ENCODE measurements at regions not wholly inside any gene's neighbourhood (a gene's known extent, or its start where the extent isn't known, plus 50 kb on each side); places are given as distances from the start of the nearest gene placed in this dataset.

- Histone ChIP-seq H3K27ac (no peak overlapping the region), H3K27me3 (no peaks in the 10 kb centered on the region), H3K4me1 (no peaks in the 10 kb centered on the region), H3K4me3 (no peak overlapping the region), H3K36me3 (no peaks in the 10 kb centered on the region), H3K9me3 (peaks cover 0 to 3% (median 0%) of the 10 kb centered on the region in 4 donors)
- no peak for DNase-seq
- WGBS, 2 donors, result 67 to 79% methylated on average over 4 of the region's 4 CpGs
- intact Hi-C loops (cut with DNase I), result no loop called here
- TF ChIP-seq CTCF (IDR thresholded peaks at IDR 0.05), result no peak
- FAIRE-seq, result no peak
- ATAC-seq, result no peak
Measured at GRCh38 chr21:22224261-22224660, 1226.1 kb downstream of the NCAM2 start.

- H3K4me1 ChIP-seq, result no peaks in the 10 kb centered on the region
- peak in 1 of 4 donors; percentile 34 for ATAC-seq
- intact Hi-C loops (cut with DNase I), result no loop called here
- no peak for TF ChIP-seq CTCF (IDR thresholded peaks at IDR 0.05)
- H3K27me3 ChIP-seq, result no peaks in the 10 kb centered on the region
- 24 to 33% methylated on average over 1 of the region's 1 CpG for WGBS, 2 donors
- DNase-seq, result no peak
- H3K4me3 ChIP-seq, result no peak overlapping the region
- no peak overlapping the region for H3K27ac ChIP-seq
- peaks cover 0 to 3% (median 0%) of the 10 kb centered on the region in 4 donors for H3K9me3 ChIP-seq
- H3K36me3 ChIP-seq, result no peaks in the 10 kb centered on the region
- FAIRE-seq, result no peak
Measured at GRCh38 chr21:22225299-22225698, 1227.1 kb downstream of the NCAM2 start.

GRCh38 chr21:22231013-22231412 is 1232.8 kb downstream of the NCAM2 start:
- H3K4me1 ChIP-seq, result no peaks in the 10 kb centered on the region
- TF ChIP-seq CTCF (IDR thresholded peaks at IDR 0.05), result no peak
- no peak overlapping the region for H3K4me3 ChIP-seq
- DNase-seq (no peak), ATAC-seq (no peak), FAIRE-seq (no peak)
- no peaks in the 10 kb centered on the region for H3K27me3 ChIP-seq
- WGBS, 2 donors, result 51 to 63% methylated on average over 2 of the region's 2 CpGs
- H3K9me3 ChIP-seq, result no peaks in the 10 kb centered on the region
- H3K36me3 ChIP-seq, result no peaks in the 10 kb centered on the region
- H3K27ac ChIP-seq, result no peak overlapping the region
- intact Hi-C loops (cut with DNase I), result no loop called here

GRCh38 chr21:22235866-22236590 is 1237.8 kb downstream of the NCAM2 start:
- no peaks in the 10 kb centered on the region for H3K27me3 ChIP-seq
- no peak overlapping the region for H3K4me3 ChIP-seq
- ATAC-seq, result no peak
- DNase-seq, result no peak
- H3K36me3 ChIP-seq, result no peaks in the 10 kb centered on the region
- intact Hi-C loops (cut with DNase I), result no loop called here
- no peak overlapping the region for H3K27ac ChIP-seq
- H3K4me1 ChIP-seq, result no peaks in the 10 kb centered on the region
- FAIRE-seq, result no peak
- TF ChIP-seq CTCF (IDR thresholded peaks at IDR 0.05), result no peak
- no peaks in the 10 kb centered on the region for H3K9me3 ChIP-seq
- WGBS, 2 donors, result 47 to 50% methylated on average over 4 of the region's 4 CpGs

GRCh38 chr21:22244516-22244915 is 1246.3 kb downstream of the NCAM2 start:
- no peaks in the 10 kb centered on the region for H3K36me3 ChIP-seq
- WGBS, 2 donors, result 16 to 24% methylated on average over 2 of the region's 2 CpGs
- H3K4me3 ChIP-seq, result no peak overlapping the region
- FAIRE-seq (no peak), DNase-seq (no peak), ATAC-seq (no peak)
- H3K27ac ChIP-seq, result no peak overlapping the region
- no peaks in the 10 kb centered on the region for H3K4me1 ChIP-seq
- intact Hi-C loops (cut with DNase I), result no loop called here
- no peak for TF ChIP-seq CTCF (IDR thresholded peaks at IDR 0.05)
- no peaks in the 10 kb centered on the region for H3K9me3 ChIP-seq
- no peaks in the 10 kb centered on the region for H3K27me3 ChIP-seq
